ENCODE measurements at regions not wholly inside any gene's neighbourhood (a gene's known extent, or its start where the extent isn't known, plus 50 kb on each side); places are given as distances from the start of the nearest gene placed in this dataset.
"Not testable (repeated sequence)": the region's sequence is repeated elsewhere in the genome, so short reads cannot be mapped to it uniquely, and the experiment has no call there.

- H2BK5ac ChIP-seq (ENCODE audit: low read depth, low read length); H3K79me2 ChIP-seq (ENCODE audit: control insufficient read depth in 1 of 2, insufficient read depth in 2 of 2, low read length in 2 of 2); H2AFZ ChIP-seq (ENCODE audit: low read length); POLR2A ChIA-PET (ENCODE audit: partially characterized antibody); H3K36me3 ChIP-seq (ENCODE audit: control insufficient read depth in 2 of 4, insufficient read depth in 4 of 4, low read length in 3 of 4); H3K4me2 ChIP-seq (ENCODE audit: insufficient read depth in 1 of 2, low read depth in 2 of 2, low read length in 2 of 2); FAIRE-seq; H3K4me1 ChIP-seq (replicated peaks in 1 of 4; ENCODE audit: control insufficient read depth in 3 of 4, insufficient read depth in 4 of 4, low read length in 3 of 4); H3K79me1 ChIP-seq (ENCODE audit: low read depth, low read length); H3K27ac ChIP-seq (ENCODE audit: low read depth, low read length); H3K56ac ChIP-seq (replicated peaks; ENCODE audit: insufficient read length, low read depth, low read length); H2AK5ac ChIP-seq (ENCODE audit: low read depth, low read length); H3K23me2 ChIP-seq (ENCODE audit: low read depth, low read length); H4K8ac ChIP-seq (ENCODE audit: extremely low read depth, insufficient read depth, low read length); H3K4ac ChIP-seq (replicated peaks; ENCODE audit: insufficient read length, low read depth, low read length); H3K9ac ChIP-seq (replicated peaks in 1 of 4; ENCODE audit: extremely low read depth in 1 of 4, low read depth in 3 of 4, low read length in 3 of 4); H2BK20ac ChIP-seq (ENCODE audit: low read length); H3K27me3 ChIP-seq (replicated peaks in 1 of 4; ENCODE audit: control insufficient read depth in 3 of 4, extremely low read depth in 1 of 4, insufficient read depth in 3 of 4, low read length in 3 of 4); H4K20me1 ChIP-seq (replicated peaks in 1 of 2; ENCODE audit: control insufficient read depth in 1 of 2, insufficient read depth in 2 of 2, low read length in 2 of 2); H2BK120ac ChIP-seq (replicated peaks; ENCODE audit: low read depth, low read length); H2BK12ac ChIP-seq (ENCODE audit: low read depth, low read length); H3K18ac ChIP-seq (ENCODE audit: extremely low read depth, low read length); H2BK15ac ChIP-seq (ENCODE audit: low read length); H3K4me3 ChIP-seq (ENCODE audit: extremely low read depth in 1 of 4, insufficient read depth in 2 of 4, low read depth in 3 of 4, low read length in 4 of 4); H3K23ac ChIP-seq (ENCODE audit: insufficient read length); H4K5ac ChIP-seq (ENCODE audit: insufficient read length, low read depth, low read length); H3K14ac ChIP-seq (ENCODE audit: insufficient read length); H4K91ac ChIP-seq (replicated peaks; ENCODE audit: insufficient read length, low read length); CTCF ChIA-PET (ENCODE audit: partially characterized antibody): not testable (repeated sequence)
- peaks cover 26 to 46% of the 10 kb centered on the region in 2 experiments for H3K9me3 ChIP-seq (ENCODE audit: insufficient read depth in 2 of 2, low read depth in 1 of 2, low read length in 1 of 2)
- WGBS, 2 experiments (ENCODE audit: extremely low coverage in 1 of 2, insufficient coverage in 1 of 2, insufficient read length in 1 of 2, insufficient replicate concordance in 2 of 2, low coverage in 1 of 2, low lambda C conversion rate in 2 of 2, missing lambda C conversion rate in 1 of 2), result 79% methylated on average over 32 of the region's 32 CpGs; no CpG with 5 or more reads in 1 of the 2 experiments
- peak; percentile 0 to 71 for DNase-seq (ENCODE audit: low read depth in 1 of 2, low spot score in 2 of 2)
- TF ChIP-seq CTCF (IDR thresholded peaks at IDR 0.05; ENCODE audit: control extremely low read depth in 1 of 3, insufficient read depth in 1 of 3, low read depth in 1 of 3, low read length in 3 of 3) (peak in 2 of 3 experiments; percentile 13 to 19; a peak in 1 of 4 replicates), RAD21 (IDR thresholded peaks at IDR 0.05 in 1 of 2, conservative IDR thresholded peaks at IDR 0.05 in 1 of 2; ENCODE audit: low read depth in 2 of 2, low read length in 2 of 2) (peak; percentile 38 to 39)
Observed at GRCh38 chr22:11285116-11285838, 4242.7 kb upstream of the OR11H1 start.
